ENCODE measurements at regions not wholly inside any gene's neighbourhood (a gene's known extent, or its start where the extent isn't known, plus 50 kb on each side); places are given as distances from the start of the nearest gene placed in this dataset.

- no peak for TF ChIP-seq POLR2AphosphoS5 (IDR thresholded peaks at IDR 0.05; ENCODE audit: low read depth, low read length)
- TF ChIP-seq, protein P1, sequence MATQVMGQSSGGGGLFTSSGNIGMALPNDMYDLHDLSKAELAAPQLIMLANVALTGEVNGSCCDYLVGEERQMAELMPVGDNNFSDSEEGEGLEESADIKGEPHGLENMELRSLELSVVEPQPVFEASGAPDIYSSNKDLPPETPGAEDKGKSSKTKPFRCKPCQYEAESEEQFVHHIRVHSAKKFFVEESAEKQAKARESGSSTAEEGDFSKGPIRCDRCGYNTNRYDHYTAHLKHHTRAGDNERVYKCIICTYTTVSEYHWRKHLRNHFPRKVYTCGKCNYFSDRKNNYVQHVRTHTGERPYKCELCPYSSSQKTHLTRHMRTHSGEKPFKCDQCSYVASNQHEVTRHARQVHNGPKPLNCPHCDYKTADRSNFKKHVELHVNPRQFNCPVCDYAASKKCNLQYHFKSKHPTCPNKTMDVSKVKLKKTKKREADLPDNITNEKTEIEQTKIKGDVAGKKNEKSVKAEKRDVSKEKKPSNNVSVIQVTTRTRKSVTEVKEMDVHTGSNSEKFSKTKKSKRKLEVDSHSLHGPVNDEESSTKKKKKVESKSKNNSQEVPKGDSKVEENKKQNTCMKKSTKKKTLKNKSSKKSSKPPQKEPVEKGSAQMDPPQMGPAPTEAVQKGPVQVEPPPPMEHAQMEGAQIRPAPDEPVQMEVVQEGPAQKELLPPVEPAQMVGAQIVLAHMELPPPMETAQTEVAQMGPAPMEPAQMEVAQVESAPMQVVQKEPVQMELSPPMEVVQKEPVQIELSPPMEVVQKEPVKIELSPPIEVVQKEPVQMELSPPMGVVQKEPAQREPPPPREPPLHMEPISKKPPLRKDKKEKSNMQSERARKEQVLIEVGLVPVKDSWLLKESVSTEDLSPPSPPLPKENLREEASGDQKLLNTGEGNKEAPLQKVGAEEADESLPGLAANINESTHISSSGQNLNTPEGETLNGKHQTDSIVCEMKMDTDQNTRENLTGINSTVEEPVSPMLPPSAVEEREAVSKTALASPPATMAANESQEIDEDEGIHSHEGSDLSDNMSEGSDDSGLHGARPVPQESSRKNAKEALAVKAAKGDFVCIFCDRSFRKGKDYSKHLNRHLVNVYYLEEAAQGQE (IDR thresholded peaks at IDR 0.05; ENCODE audit: insufficient read depth in 1 of 2, low read depth in 2 of 2, low read length in 2 of 2), result no peak
- TF ChIP-seq TAF1 (IDR thresholded peaks at IDR 0.05; ENCODE audit: borderline replicate concordance, insufficient read depth, low read length), result no peak
- no peak for TF ChIP-seq FOXP2 (optimal IDR thresholded peaks at IDR 0.05; ENCODE audit: borderline replicate concordance, extremely low read depth, extremely low read length, insufficient read depth)
- TF ChIP-seq SIN3A (IDR thresholded peaks at IDR 0.05; ENCODE audit: borderline replicate concordance, insufficient read depth, low read length), result no peak
Observed at GRCh38 chr11:45512471-45513148, 152.8 kb downstream of the CHST1 start.
